ENCODE measurements at regions not wholly inside any gene's neighbourhood (a gene's known extent, or its start where the extent isn't known, plus 50 kb on each side); places are given as distances from the start of the nearest gene placed in this dataset.
A peak's percentile ranks its signal among the peaks of the same experiment; 100 is the strongest.
"Not testable (repeated sequence)": the region's sequence is repeated elsewhere in the genome, so short reads cannot be mapped to it uniquely, and the experiment has no call there.

GRCh38 chr22:22697377-22698117 is 53.1 kb downstream of the GGTLC2 start:
- DNase-seq, result no peak

GRCh38 chr22:22698263-22698750 is 53.9 kb downstream of the GGTLC2 start:
- no peak for DNase-seq

GRCh38 chr22:22700631-22701030 is 56.2 kb downstream of the GGTLC2 start:
- no peak for DNase-seq

GRCh38 chr22:22701557-22701956 is 57.1 kb downstream of the GGTLC2 start:
- DNase-seq, result not testable (repeated sequence)

- no peak for DNase-seq
Observed at GRCh38 chr22:22702237-22703202, 58.1 kb downstream of the GGTLC2 start.

- no peak for DNase-seq
Observed at GRCh38 chr22:22703203-22703570, 58.8 kb downstream of the GGTLC2 start.

- no peak for DNase-seq
Observed at GRCh38 chr22:22703715-22704114, 59.3 kb downstream of the GGTLC2 start.

- no peak for DNase-seq
Observed at GRCh38 chr22:22704156-22704946, 59.9 kb downstream of the GGTLC2 start.

GRCh38 chr22:22705328-22706100 is 61.1 kb downstream of the GGTLC2 start:
- no peak for DNase-seq

GRCh38 chr22:22706253-22706915 is 62.0 kb downstream of the GGTLC2 start:
- DNase-seq, result no peak

GRCh38 chr22:22709719-22710445 is 65.5 kb downstream of the GGTLC2 start:
- no peak for DNase-seq

- peak; percentile 28 for DNase-seq
Observed at GRCh38 chr22:22710719-22711531, 66.5 kb downstream of the GGTLC2 start.

- DNase-seq, result no peak
Observed at GRCh38 chr22:22711532-22711913, 67.1 kb downstream of the GGTLC2 start.

GRCh38 chr22:22712092-22712658 is 67.8 kb downstream of the GGTLC2 start:
- DNase-seq, result no peak

- DNase-seq, result no peak
Observed at GRCh38 chr22:22712666-22713365, 68.4 kb downstream of the GGTLC2 start.

- no peak for DNase-seq
Observed at GRCh38 chr22:22713416-22713815, 69.0 kb downstream of the GGTLC2 start.

GRCh38 chr22:22714600-22715335 is 70.4 kb downstream of the GGTLC2 start:
- DNase-seq, result no peak
